ENCODE measurements at regions not wholly inside any gene's neighbourhood (a gene's known extent, or its start where the extent isn't known, plus 50 kb on each side); places are given as distances from the start of the nearest gene placed in this dataset.
"Not testable (repeated sequence)": the region's sequence is repeated elsewhere in the genome, so short reads cannot be mapped to it uniquely, and the experiment has no call there.

DNA sequence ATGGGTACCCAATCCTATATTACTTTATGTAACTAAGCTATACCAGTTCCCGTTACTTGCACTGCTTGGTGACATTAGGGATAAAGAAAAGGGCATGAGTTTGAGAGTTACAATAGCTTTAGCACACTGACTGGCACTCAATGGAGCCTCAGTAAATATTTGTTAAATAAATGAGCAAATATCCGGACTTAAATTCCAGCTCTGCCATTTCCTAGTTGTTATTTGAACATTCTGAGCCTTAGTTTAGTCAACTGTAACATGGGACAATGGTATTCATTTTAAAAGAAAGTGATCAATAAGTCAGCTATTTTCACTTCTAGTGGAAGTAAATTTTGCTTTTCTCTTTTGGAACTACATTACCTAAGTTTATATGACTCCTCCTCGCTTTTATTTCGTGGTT lies 198.7 kb downstream of the ZC3H11B start:
- Histone ChIP-seq H3K27ac (no peak overlapping the region), H3K4me3 (no peak overlapping the region), H3K9me3 (no peaks in the 10 kb centered on the region), H3K4me1 (ENCODE audit: insufficient read depth) (no peaks in the 10 kb centered on the region), H3K36me3 (no peaks in the 10 kb centered on the region), H3K27me3 (no peaks in the 10 kb centered on the region)
- DNase-seq: no peak
- WGBS, 3 donors: 93 to 96% (median 94%) methylated on average over 4 of the region's 4 CpGs
- TF ChIP-seq EP300 (IDR thresholded peaks at IDR 0.05) (no peak), CTCF (IDR thresholded peaks at IDR 0.05) (no peak), POLR2A (IDR thresholded peaks at IDR 0.05) (no peak)
- intact Hi-C loops (cut with DNase I): no loop called here

DNA sequence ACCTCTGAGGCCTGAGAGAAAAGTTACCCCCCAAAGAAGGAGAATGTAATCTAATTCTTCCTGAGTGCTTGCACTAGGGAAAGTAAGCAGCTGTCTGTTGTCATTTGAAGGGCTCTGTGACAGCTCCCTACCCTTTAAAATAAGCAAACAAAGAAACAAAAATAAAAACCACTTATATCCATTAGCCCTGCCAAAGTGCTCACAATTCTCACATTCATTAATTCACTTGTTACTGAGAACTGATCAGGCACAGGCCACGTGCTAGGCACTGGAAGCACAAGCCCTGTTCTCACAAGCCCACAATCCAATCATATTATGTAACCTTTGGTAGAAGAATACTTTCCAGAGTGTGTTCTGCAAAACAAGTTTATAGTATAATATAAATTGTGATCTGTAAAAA lies 199.4 kb downstream of the ZC3H11B start:
- intact Hi-C loops (cut with DNase I): no loop called here
- no peaks in the 10 kb centered on the region for H3K27me3 ChIP-seq
- H3K4me3 ChIP-seq: no peak overlapping the region
- H3K36me3 ChIP-seq: no peaks in the 10 kb centered on the region
- no peak overlapping the region for H3K27ac ChIP-seq
- no peaks in the 10 kb centered on the region for H3K9me3 ChIP-seq
- no peak for DNase-seq
- WGBS, 3 donors: 55 to 68% (median 65%) methylated on average over 1 of the region's 1 CpG
- no peak for TF ChIP-seq EP300 (IDR thresholded peaks at IDR 0.05)
- TF ChIP-seq CTCF (IDR thresholded peaks at IDR 0.05): no peak
- no peak for TF ChIP-seq POLR2A (IDR thresholded peaks at IDR 0.05)
- no peaks in the 10 kb centered on the region for H3K4me1 ChIP-seq (ENCODE audit: insufficient read depth)

- Histone ChIP-seq H3K9me3 (no peaks in the 10 kb centered on the region), H3K4me3 (no peak overlapping the region), H3K27me3 (no peaks in the 10 kb centered on the region), H3K36me3 (no peaks in the 10 kb centered on the region), H3K4me1 (ENCODE audit: insufficient read depth) (no peaks in the 10 kb centered on the region), H3K27ac (no peak overlapping the region)
- 24 to 65% (median 55%) methylated on average over 3 of the region's 3 CpGs for WGBS, 3 donors
- no peak for DNase-seq
- intact Hi-C loops (cut with DNase I): no loop called here
- TF ChIP-seq EP300 (IDR thresholded peaks at IDR 0.05) (no peak), POLR2A (IDR thresholded peaks at IDR 0.05) (no peak), CTCF (IDR thresholded peaks at IDR 0.05) (no peak)
These were observed 200.1 kb downstream of the ZC3H11B start for GRCh38 chr1:219412772-219413171.

DNA sequence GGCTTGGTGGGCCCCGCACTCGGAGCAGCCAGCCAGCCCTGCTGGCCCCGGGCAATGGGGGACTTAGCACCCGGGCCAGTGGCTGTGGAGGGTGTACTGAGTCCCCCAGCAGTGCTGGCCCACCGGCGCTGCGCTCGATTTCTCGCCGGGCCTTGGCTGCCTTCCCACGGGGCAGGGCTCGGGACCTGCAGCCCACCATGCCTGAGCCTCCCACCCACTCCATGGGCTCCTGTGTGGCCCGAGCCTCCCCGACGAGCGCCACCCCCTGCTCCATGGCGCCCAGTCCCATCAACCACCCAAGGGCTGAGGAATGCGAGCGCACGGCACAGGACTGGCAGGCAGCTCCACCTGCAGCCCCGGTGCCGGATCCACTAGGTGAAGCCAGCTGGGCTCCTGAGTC lies 202.2 kb downstream of the ZC3H11B start:
- H3K4me1 ChIP-seq (ENCODE audit: insufficient read depth); H3K36me3 ChIP-seq; intact Hi-C loops (cut with DNase I); H3K27me3 ChIP-seq; H3K9me3 ChIP-seq; H3K27ac ChIP-seq; H3K4me3 ChIP-seq; DNase-seq: not testable (repeated sequence)
- 93 to 100% (median 95%) methylated on average over 2 to 9 of the region's 22 CpGs for WGBS, 3 donors

DNA sequence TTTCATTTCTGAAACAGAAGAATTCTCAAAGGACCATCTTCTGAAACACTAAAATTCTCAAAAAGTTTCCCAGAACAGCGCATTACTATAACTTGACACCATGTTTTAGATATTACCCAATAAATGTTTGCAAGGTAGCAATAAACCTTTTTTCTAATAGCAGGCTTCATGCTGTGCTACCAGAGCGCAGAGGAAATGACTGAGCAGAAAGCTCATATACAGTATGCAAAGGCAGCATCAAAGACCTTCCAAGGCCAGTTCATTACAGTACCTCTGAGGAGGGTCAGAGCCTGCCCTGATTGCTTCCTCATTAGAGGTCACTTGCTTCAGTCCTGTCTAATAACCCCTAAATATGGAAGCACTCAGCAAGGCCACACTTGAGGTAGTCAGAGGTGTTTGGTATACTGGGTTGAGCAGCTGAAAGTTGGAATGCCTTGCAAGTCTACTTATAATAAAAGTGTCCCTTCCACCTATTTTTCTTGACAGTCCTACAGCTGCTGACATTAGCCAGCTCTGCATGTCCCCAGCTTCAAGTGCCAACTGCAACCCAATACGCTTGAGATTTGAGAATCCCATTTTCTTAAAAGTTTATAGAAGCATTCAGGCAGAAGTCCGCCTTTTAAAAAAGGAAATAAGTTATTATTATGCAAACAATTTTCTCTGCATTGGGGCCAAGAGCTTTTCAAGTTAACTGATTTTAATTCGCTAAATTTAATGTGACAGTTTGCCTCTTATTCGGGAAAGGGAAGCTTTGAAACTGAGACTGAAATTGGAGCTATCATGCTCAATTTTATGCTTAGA lies 207.2 kb downstream of the ZC3H11B start:
- Histone ChIP-seq H3K4me3 (no peak overlapping the region), H3K4me1 (ENCODE audit: insufficient read depth) (no peaks in the 10 kb centered on the region), H3K27me3 (no peaks in the 10 kb centered on the region), H3K36me3 (no peaks in the 10 kb centered on the region), H3K27ac (no peak overlapping the region), H3K9me3 (no peaks in the 10 kb centered on the region)
- 95 to 98% (median 97%) methylated on average over 6 of the region's 6 CpGs for WGBS, 3 donors
- TF ChIP-seq CTCF (IDR thresholded peaks at IDR 0.05): no peak
- no peak for TF ChIP-seq POLR2A (IDR thresholded peaks at IDR 0.05)
- intact Hi-C loops (cut with DNase I): no loop called here
- no peak for DNase-seq
